Non-pigmented ciliary epithelial cell (primary cell): ENCODE measurements at regions not wholly inside any gene's neighbourhood (a gene's known extent, or its start where the extent isn't known, plus 50 kb on each side); places are given as distances from the start of the nearest gene placed in this dataset.

Source experiments
- DNase-seq: peaks from one replicate; pipeline ENCODE4 v3.0.0-alpha.2; 2010; ENCODE audit warnings: low read depth

DNA sequence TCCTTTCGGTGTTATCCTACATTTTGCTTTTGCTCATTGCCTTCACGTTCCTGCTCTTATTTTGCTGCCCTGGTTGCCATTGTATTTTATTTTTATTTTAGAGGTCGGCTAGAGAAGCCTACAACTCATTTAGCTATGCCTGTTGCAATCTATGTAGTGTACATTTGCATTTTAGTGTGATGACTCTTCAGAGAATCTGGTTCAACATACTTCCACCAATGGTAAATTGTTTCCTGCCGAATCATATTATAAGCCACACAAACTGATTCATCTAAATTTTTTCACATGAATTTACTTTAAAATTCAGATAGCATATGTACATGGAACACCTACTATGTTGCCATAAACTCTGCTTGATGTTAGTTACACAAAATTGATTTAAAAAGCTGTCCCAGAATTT lies 1596.9 kb downstream of the PLA2G4A start:
- peak; percentile 45 for DNase-seq

- DNase-seq: no peak
Observed at GRCh38 chr1:188426561-188426960, 1597.8 kb downstream of the PLA2G4A start.

DNA sequence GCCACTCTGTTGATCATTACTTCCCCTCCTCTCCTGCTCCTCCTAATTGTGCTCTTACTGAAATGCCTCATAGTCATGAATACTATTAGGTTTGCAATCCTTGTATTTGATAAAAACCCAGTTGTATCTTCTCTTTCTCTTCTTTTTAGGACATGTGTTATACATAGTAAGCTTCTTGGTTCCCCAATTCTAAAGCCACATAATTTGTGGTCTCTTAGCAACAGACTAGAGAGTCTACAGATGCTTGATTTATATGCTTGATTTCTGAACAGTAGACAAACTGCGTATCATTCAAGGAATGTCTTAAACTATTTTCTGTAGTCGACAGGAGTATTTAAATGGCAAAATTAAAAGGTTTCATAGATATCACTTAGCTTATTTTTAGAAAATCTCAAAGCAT lies 1598.9 kb downstream of the PLA2G4A start:
- no peak for DNase-seq

DNA sequence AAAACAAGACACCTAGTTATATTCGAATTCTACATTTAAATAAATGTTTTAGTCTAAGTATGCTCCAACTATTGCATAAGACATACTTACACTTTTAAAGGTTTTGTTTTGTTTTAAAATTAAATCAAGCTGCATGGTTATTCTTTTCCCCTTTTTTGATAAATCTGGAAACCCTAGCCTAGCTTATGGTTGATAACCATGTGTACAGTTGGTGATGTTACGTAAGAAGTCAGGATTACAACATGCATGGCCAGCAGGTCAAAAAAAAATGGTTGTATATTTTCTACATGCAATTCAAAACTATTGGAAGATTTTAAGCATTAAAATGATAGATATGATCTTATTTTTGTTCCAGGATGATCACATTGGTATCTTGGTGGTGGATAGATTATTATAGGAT lies 1600.6 kb downstream of the PLA2G4A start:
- DNase-seq: no peak

- no peak for DNase-seq
Observed at GRCh38 chr1:188432427-188432826, 1603.7 kb downstream of the PLA2G4A start.

GRCh38 chr1:188433425-188433824 lies 1604.7 kb downstream of the PLA2G4A start:
- DNase-seq: peak; percentile 10

GRCh38 chr1:188444526-188444925 lies 1615.8 kb downstream of the PLA2G4A start:
- no peak for DNase-seq

DNA sequence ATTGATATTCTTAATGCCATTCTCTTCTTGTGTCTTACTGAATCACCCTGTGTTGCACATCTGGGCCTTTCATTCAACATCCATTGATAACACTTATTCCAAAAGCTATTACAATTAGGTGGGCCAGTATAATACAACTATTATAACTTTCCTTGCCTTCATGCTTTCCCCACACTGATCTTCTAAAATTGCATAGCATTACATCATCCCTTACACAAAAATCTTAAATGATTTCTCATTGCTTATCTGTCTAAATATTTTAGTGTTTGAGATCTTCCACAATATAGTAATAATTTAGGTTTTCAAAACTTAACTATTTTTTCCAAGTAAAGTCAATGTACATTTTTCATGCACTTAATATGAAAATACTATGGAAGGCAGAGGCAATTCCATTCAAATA lies 1634.1 kb downstream of the PLA2G4A start:
- DNase-seq: no peak

DNA sequence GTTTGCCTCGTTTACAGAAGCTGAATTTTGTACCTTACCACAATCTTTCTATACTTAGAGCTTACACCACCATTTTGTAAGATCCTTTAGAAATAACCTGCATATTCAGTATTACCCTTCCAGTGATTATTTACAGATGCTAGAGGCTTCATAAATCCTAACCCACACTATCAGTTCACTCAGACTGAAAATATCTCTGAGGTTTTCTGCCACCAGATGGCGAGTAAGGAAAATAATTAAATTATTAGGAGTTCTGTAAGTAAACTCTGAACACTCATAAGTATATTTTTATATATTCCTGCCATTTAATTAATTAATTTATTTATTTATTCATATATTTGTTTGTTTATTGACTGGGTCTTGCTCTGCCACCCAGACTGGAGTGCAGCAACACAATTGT lies 1635.2 kb downstream of the PLA2G4A start:
- no peak for DNase-seq

- DNase-seq: no peak
Observed at GRCh38 chr1:188466539-188466938, 1637.8 kb downstream of the PLA2G4A start.

DNA sequence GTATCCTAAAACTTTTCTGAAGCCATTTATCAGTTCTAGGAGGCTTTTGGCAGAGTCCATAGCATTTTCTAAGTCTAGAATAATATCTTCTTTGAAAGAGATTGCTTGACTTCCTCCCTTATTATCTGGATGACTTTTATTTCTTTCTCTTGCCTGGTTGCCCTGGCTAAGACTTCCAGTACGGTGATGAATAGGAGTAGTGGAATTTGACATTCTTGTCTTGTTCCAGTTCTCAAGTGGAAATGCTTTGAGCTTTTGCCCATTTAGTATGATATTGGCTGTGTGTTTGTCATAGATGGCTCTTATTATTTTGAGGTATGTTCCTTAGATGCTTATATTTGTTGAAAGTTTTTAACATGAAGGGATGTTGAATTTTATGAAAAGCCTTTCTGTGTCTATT lies 1647.9 kb downstream of the PLA2G4A start:
- DNase-seq: peak; percentile 5

- peak; percentile 13 for DNase-seq
Observed at GRCh38 chr1:188489336-188490112, 1660.8 kb downstream of the PLA2G4A start.

- DNase-seq: no peak
Observed at GRCh38 chr1:188496506-188496905, 1667.8 kb downstream of the PLA2G4A start.

DNA sequence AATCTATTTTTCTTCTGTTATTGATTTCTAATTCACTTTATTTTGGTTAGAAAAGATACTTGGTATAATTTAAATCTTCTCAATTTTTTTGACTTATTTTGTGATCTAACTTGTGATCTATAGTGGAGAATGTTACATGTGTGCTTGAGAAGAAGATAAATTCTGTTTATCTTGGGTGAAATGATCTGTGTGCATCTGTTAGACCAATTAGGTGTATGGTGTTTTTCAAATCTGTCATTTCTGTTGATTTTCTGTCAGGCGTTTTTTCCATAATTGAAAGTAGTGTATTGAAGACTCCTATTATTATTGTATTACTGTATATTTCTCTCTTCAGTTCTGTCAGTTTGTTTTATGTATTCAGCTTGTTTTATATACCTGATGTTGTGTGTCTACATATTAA lies 1668.3 kb downstream of the PLA2G4A start:
- no peak for DNase-seq

- DNase-seq: no peak
Observed at GRCh38 chr1:188499690-188500089, 1670.9 kb downstream of the PLA2G4A start.

GRCh38 chr1:188514917-188515316 lies 1686.2 kb downstream of the PLA2G4A start:
- no peak for DNase-seq

- no peak for DNase-seq
Observed at GRCh38 chr1:188517139-188517538, 1688.4 kb downstream of the PLA2G4A start.

DNA sequence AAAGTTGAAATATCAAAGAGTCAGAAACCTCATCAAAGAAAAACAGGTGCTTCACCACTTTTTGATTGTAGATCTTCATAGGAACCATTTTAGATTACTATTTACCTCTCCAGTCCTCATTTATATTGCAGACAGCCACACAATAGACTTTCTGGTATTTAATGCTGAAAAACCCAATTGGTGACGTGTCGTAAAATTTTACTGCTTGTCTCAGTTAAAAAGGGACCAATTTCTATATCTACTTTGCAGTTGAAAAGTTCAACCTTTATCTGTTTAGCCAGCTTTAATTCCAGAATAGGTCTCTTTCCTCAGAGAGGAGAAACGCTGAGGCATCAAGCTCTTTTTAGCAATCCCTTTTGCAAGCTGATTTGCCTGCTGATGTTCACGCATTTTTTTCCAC lies 1722.4 kb downstream of the PLA2G4A start:
- no peak for DNase-seq

DNA sequence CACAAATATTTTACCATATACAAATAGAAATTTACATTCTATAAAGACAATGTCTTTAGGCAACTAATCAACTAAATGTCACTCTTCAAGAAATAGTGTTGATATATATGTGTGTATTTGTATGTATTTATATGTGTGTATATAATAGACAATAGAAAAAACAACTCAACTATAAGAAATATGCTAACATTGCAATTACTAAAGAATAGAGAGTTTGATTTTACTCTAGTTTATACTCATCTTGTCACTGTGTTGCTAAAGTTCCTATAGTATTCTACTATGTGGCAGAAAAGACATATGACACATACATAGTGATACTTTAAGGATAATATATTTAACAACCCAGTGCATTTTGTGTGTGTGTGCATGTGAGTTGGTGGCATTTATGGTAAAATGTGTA lies 1728.3 kb downstream of the PLA2G4A start:
- DNase-seq: no peak

GRCh38 chr1:188582911-188583532 lies 1754.3 kb downstream of the PLA2G4A start:
- DNase-seq: no peak

GRCh38 chr1:188584119-188584518 lies 1755.4 kb downstream of the PLA2G4A start:
- DNase-seq: no peak

GRCh38 chr1:188590641-188591040 lies 1761.9 kb downstream of the PLA2G4A start:
- no peak for DNase-seq

GRCh38 chr1:188594542-188595235 lies 1765.9 kb downstream of the PLA2G4A start:
- DNase-seq: no peak
